GM21723 (cell line): ENCODE measurements at regions not wholly inside any gene's neighbourhood (a gene's known extent, or its start where the extent isn't known, plus 50 kb on each side); places are given as distances from the start of the nearest gene placed in this dataset.

Source experiments
- ATAC-seq: cut with Tn5 transposase; IDR thresholded peaks from one replicate; pipeline ENCODE4 v1.9.1; 2021; ENCODE audit warnings: mild to moderate bottlenecking, moderate library complexity; ENCODE audit not compliant: unreplicated experiment

GRCh38 chr13:22562116-22562515 lies 618.7 kb upstream of the SGCG start:
- no peak for ATAC-seq

GRCh38 chr13:22563272-22563671 lies 617.5 kb upstream of the SGCG start:
- ATAC-seq = no peak

- ATAC-seq = no peak
Measured at GRCh38 chr13:22569811-22570210, 611.0 kb upstream of the SGCG start.

- no peak for ATAC-seq
Measured at GRCh38 chr13:22589880-22590279, 590.9 kb upstream of the SGCG start.

GRCh38 chr13:22592515-22592914 lies 588.3 kb upstream of the SGCG start:
- no peak for ATAC-seq

- no peak for ATAC-seq
Measured at GRCh38 chr13:22594041-22594440, 586.7 kb upstream of the SGCG start.

- no peak for ATAC-seq
Measured at GRCh38 chr13:22596171-22596863, 584.5 kb upstream of the SGCG start.

GRCh38 chr13:22599156-22599555 lies 581.6 kb upstream of the SGCG start:
- ATAC-seq = no peak

GRCh38 chr13:22618002-22618401 lies 562.8 kb upstream of the SGCG start:
- no peak for ATAC-seq

GRCh38 chr13:22625691-22626090 lies 555.1 kb upstream of the SGCG start:
- no peak for ATAC-seq

- ATAC-seq = no peak
Measured at GRCh38 chr13:22629374-22629773, 551.4 kb upstream of the SGCG start.

- no peak for ATAC-seq
Measured at GRCh38 chr13:22642088-22642487, 538.7 kb upstream of the SGCG start.

- no peak for ATAC-seq
Measured at GRCh38 chr13:22644941-22645340, 535.8 kb upstream of the SGCG start.

GRCh38 chr13:22647156-22647850 lies 533.5 kb upstream of the SGCG start:
- ATAC-seq = no peak

- ATAC-seq = no peak
Measured at GRCh38 chr13:22648320-22648801, 532.4 kb upstream of the SGCG start.

- no peak for ATAC-seq
Measured at GRCh38 chr13:22652796-22653195, 528.0 kb upstream of the SGCG start.

GRCh38 chr13:22653866-22654265 lies 526.9 kb upstream of the SGCG start:
- no peak for ATAC-seq

GRCh38 chr13:22655106-22655852 lies 525.5 kb upstream of the SGCG start:
- no peak for ATAC-seq

- ATAC-seq = no peak
Measured at GRCh38 chr13:22662771-22663170, 518.0 kb upstream of the SGCG start.

GRCh38 chr13:22665506-22665905 lies 515.3 kb upstream of the SGCG start:
- ATAC-seq = no peak

- no peak for ATAC-seq
Measured at GRCh38 chr13:22690756-22691155, 490.0 kb upstream of the SGCG start.

- ATAC-seq = no peak
Measured at GRCh38 chr13:22693691-22694090, 487.1 kb upstream of the SGCG start.
